Activated CD4-positive, alpha-beta T cell treated with anti-CD3 and anti-CD28 coated beads, Interleukin-2, amount 10 ng/mL, durations not matched to agents 7 days and 5 days (primary cell): ENCODE measurements at regions not wholly inside any gene's neighbourhood (a gene's known extent, or its start where the extent isn't known, plus 50 kb on each side); places are given as distances from the start of the nearest gene placed in this dataset.

Experiments
- CTCF ChIA-PET: fragments of 350-600 bp; sonication (Branson Sonifier 250); formaldehyde crosslinking; loops from one replicate; lab custom pipeline; 2021; ENCODE audit warnings: antibody characterized with exemption; lab: Charles Lee
- POLR2A ChIA-PET: fragments of 350-600 bp; sonication (Branson Sonifier 250); formaldehyde crosslinking; loops from one replicate; lab custom pipeline; 2021; ENCODE audit warnings: antibody characterized with exemption; lab: Charles Lee
- DNase-seq: peaks from one replicate; pipeline ENCODE4 v3.0.0-alpha.2; 2020
- H3K27ac Mint-ChIP-seq: one replicate; pipeline ENCODE4 v1.8.0; 2021; ENCODE audit warnings: mild to moderate bottlenecking, moderate library complexity, mixed read lengths
- H3K27me3 Mint-ChIP-seq: one replicate; pipeline ENCODE4 v1.8.0; 2021; ENCODE audit warnings: mixed read lengths
- H3K36me3 Mint-ChIP-seq: one replicate; pipeline ENCODE4 v1.8.0; 2021; ENCODE audit warnings: low read depth, mixed read lengths
- H3K4me1 Mint-ChIP-seq: one replicate; pipeline ENCODE4 v1.8.0; 2021; ENCODE audit warnings: mixed read lengths
- H3K4me3 Mint-ChIP-seq: one replicate; pipeline ENCODE4 v1.8.0; 2021; ENCODE audit warnings: mild to moderate bottlenecking, moderate library complexity, mixed read lengths
- H3K9me3 Mint-ChIP-seq: one replicate; pipeline ENCODE4 v1.8.0; 2021; ENCODE audit warnings: mixed read lengths

GRCh38 chr10:129120441-129120840 is 346.6 kb upstream of the MGMT start:
- POLR2A ChIA-PET, result no interaction called here
- no peaks in the 10 kb centered on the region for H3K36me3 Mint-ChIP-seq
- peaks cover 4% of the 10 kb centered on the region for H3K9me3 Mint-ChIP-seq
- H3K4me1 Mint-ChIP-seq, result peaks cover 21% of the 10 kb centered on the region
- H3K27ac Mint-ChIP-seq, result no peak overlapping the region
- peaks cover 8% of the 10 kb centered on the region for H3K27me3 Mint-ChIP-seq
- no peak overlapping the region for H3K4me3 Mint-ChIP-seq
- no peak for DNase-seq
- CTCF ChIA-PET, result no interaction called here

- DNase-seq, result no peak
- H3K27me3 Mint-ChIP-seq, result peaks cover 11% of the 10 kb centered on the region
- H3K27ac Mint-ChIP-seq, result no peak overlapping the region
- H3K9me3 Mint-ChIP-seq, result peaks cover under 1% of the 10 kb centered on the region
- H3K36me3 Mint-ChIP-seq, result no peaks in the 10 kb centered on the region
- H3K4me1 Mint-ChIP-seq, result peaks cover 21% of the 10 kb centered on the region
- POLR2A ChIA-PET, result no interaction called here
- H3K4me3 Mint-ChIP-seq, result no peak overlapping the region
- CTCF ChIA-PET, result no interaction called here
Measured at GRCh38 chr10:129122846-129123245, 344.2 kb upstream of the MGMT start.

GRCh38 chr10:129123428-129123827 is 343.6 kb upstream of the MGMT start:
- peaks cover 11% of the 10 kb centered on the region for H3K27me3 Mint-ChIP-seq
- no peaks in the 10 kb centered on the region for H3K9me3 Mint-ChIP-seq
- no peak overlapping the region for H3K27ac Mint-ChIP-seq
- H3K4me1 Mint-ChIP-seq, result peaks cover 21% of the 10 kb centered on the region
- no peak overlapping the region for H3K4me3 Mint-ChIP-seq
- no peaks in the 10 kb centered on the region for H3K36me3 Mint-ChIP-seq
- ChIA-PET POLR2A (no interaction called here), CTCF (no interaction called here)
- no peak for DNase-seq

GRCh38 chr10:129126982-129127381 is 340.1 kb upstream of the MGMT start:
- no peak for DNase-seq
- POLR2A ChIA-PET, result no interaction called here
- no peak overlapping the region for H3K27ac Mint-ChIP-seq

GRCh38 chr10:129131457-129132132 is 335.4 kb upstream of the MGMT start:
- POLR2A ChIA-PET, result no interaction called here
- H3K27ac Mint-ChIP-seq, result no peak overlapping the region
- no peaks in the 10 kb centered on the region for H3K4me1 Mint-ChIP-seq
- no peak overlapping the region for H3K4me3 Mint-ChIP-seq
- DNase-seq, result no peak
- no peaks in the 10 kb centered on the region for H3K36me3 Mint-ChIP-seq
- CTCF ChIA-PET, result no interaction called here
- no peaks in the 10 kb centered on the region for H3K9me3 Mint-ChIP-seq
- H3K27me3 Mint-ChIP-seq, result peaks cover 11% of the 10 kb centered on the region

More at GRCh38 chr10:129126982-129127381, 340.1 kb upstream of the MGMT start:
- no peaks in the 10 kb centered on the region for H3K9me3 Mint-ChIP-seq
- H3K4me1 Mint-ChIP-seq, result peaks cover 11% of the 10 kb centered on the region
- H3K4me3 Mint-ChIP-seq, result no peak overlapping the region
- CTCF ChIA-PET, result no interaction called here
- H3K27me3 Mint-ChIP-seq, result peaks cover 13% of the 10 kb centered on the region
- no peaks in the 10 kb centered on the region for H3K36me3 Mint-ChIP-seq

GRCh38 chr10:129133856-129134255 is 333.2 kb upstream of the MGMT start:
- POLR2A ChIA-PET, result no interaction called here
- CTCF ChIA-PET, result no interaction called here
- no peak overlapping the region for H3K4me3 Mint-ChIP-seq
- no peaks in the 10 kb centered on the region for H3K4me1 Mint-ChIP-seq
- DNase-seq, result no peak
- no peaks in the 10 kb centered on the region for H3K9me3 Mint-ChIP-seq
- peaks cover 12% of the 10 kb centered on the region for H3K27me3 Mint-ChIP-seq
- H3K36me3 Mint-ChIP-seq, result no peaks in the 10 kb centered on the region
- H3K27ac Mint-ChIP-seq, result no peak overlapping the region

- no peak for DNase-seq
- CTCF ChIA-PET, result no interaction called here
- Mint-ChIP-seq H3K4me3 (no peak overlapping the region), H3K9me3 (no peaks in the 10 kb centered on the region), H3K27me3 (peaks cover 12% of the 10 kb centered on the region), H3K36me3 (no peaks in the 10 kb centered on the region), H3K4me1 (no peaks in the 10 kb centered on the region), H3K27ac (no peak overlapping the region)
- POLR2A ChIA-PET, result no interaction called here
Measured at GRCh38 chr10:129134371-129134770, 332.7 kb upstream of the MGMT start.

GRCh38 chr10:129135624-129136023 is 331.4 kb upstream of the MGMT start:
- CTCF ChIA-PET, result no interaction called here

GRCh38 chr10:129136074-129136473 is 331.0 kb upstream of the MGMT start:
- no peak overlapping the region for H3K27ac Mint-ChIP-seq
- ChIA-PET POLR2A (no interaction called here), CTCF (no interaction called here)
- H3K4me3 Mint-ChIP-seq, result no peak overlapping the region
- no peaks in the 10 kb centered on the region for H3K36me3 Mint-ChIP-seq
- H3K27me3 Mint-ChIP-seq, result peaks cover 15% of the 10 kb centered on the region
- H3K4me1 Mint-ChIP-seq, result peaks cover 6% of the 10 kb centered on the region
- H3K9me3 Mint-ChIP-seq, result no peaks in the 10 kb centered on the region
- DNase-seq, result no peak

More at GRCh38 chr10:129135624-129136023, 331.4 kb upstream of the MGMT start:
- H3K27ac Mint-ChIP-seq, result no peak overlapping the region
- no peaks in the 10 kb centered on the region for H3K9me3 Mint-ChIP-seq
- no peaks in the 10 kb centered on the region for H3K36me3 Mint-ChIP-seq
- no peak for DNase-seq
- no peak overlapping the region for H3K4me3 Mint-ChIP-seq
- peaks cover 3% of the 10 kb centered on the region for H3K4me1 Mint-ChIP-seq
- peaks cover 12% of the 10 kb centered on the region for H3K27me3 Mint-ChIP-seq
- POLR2A ChIA-PET, result interaction anchor here (0.6 kb wide), 1 partner anchor 329 kb away, joined by 4 read pairs; no protein-coding TSS in a partner anchor

GRCh38 chr10:129136951-129137350 is 330.1 kb upstream of the MGMT start:
- peaks cover 17% of the 10 kb centered on the region for H3K27me3 Mint-ChIP-seq
- H3K4me1 Mint-ChIP-seq, result peaks cover 6% of the 10 kb centered on the region
- POLR2A ChIA-PET, result interaction anchor here (0.6 kb wide), 1 partner anchor 594 kb away, joined by 3 read pairs; no protein-coding TSS in a partner anchor
- H3K9me3 Mint-ChIP-seq, result no peaks in the 10 kb centered on the region
- no peak overlapping the region for H3K27ac Mint-ChIP-seq
- CTCF ChIA-PET, result no interaction called here
- H3K36me3 Mint-ChIP-seq, result no peaks in the 10 kb centered on the region
- H3K4me3 Mint-ChIP-seq, result no peak overlapping the region
- DNase-seq, result no peak

GRCh38 chr10:129140921-129141885 is 325.8 kb upstream of the MGMT start:
- no peak overlapping the region for H3K4me3 Mint-ChIP-seq
- H3K27me3 Mint-ChIP-seq, result peaks cover 33% of the 10 kb centered on the region
- H3K4me1 Mint-ChIP-seq, result peaks cover 8% of the 10 kb centered on the region
- POLR2A ChIA-PET, result no interaction called here
- CTCF ChIA-PET, result no interaction called here
- no peaks in the 10 kb centered on the region for H3K9me3 Mint-ChIP-seq
- DNase-seq, result no peak
- H3K27ac Mint-ChIP-seq, result no peak overlapping the region
- H3K36me3 Mint-ChIP-seq, result no peaks in the 10 kb centered on the region

GRCh38 chr10:129151281-129151680 is 315.8 kb upstream of the MGMT start:
- Mint-ChIP-seq H3K9me3 (peaks cover 8% of the 10 kb centered on the region), H3K4me1 (no peaks in the 10 kb centered on the region), H3K27me3 (peaks cover 7% of the 10 kb centered on the region), H3K4me3 (no peak overlapping the region), H3K36me3 (no peaks in the 10 kb centered on the region), H3K27ac (no peak overlapping the region)
- ChIA-PET POLR2A (no interaction called here), CTCF (no interaction called here)
- no peak for DNase-seq

- Mint-ChIP-seq H3K27ac (no peak overlapping the region), H3K36me3 (no peaks in the 10 kb centered on the region), H3K4me1 (peaks cover 3% of the 10 kb centered on the region), H3K4me3 (no peak overlapping the region), H3K9me3 (peaks cover 8% of the 10 kb centered on the region), H3K27me3 (peaks cover 7% of the 10 kb centered on the region)
- ChIA-PET CTCF (no interaction called here), POLR2A (no interaction called here)
- DNase-seq, result no peak
Measured at GRCh38 chr10:129156406-129156805, 310.6 kb upstream of the MGMT start.
